ENCODE measurements at regions not wholly inside any gene's neighbourhood (a gene's known extent, or its start where the extent isn't known, plus 50 kb on each side); places are given as distances from the start of the nearest gene placed in this dataset.

GRCh38 chr5:27944471-27944870 is 906.1 kb upstream of the CDH9 start:
- no peak for TF ChIP-seq GATA3 (IDR thresholded peaks at IDR 0.05; ENCODE audit: low read depth, low read length)
- no peak for TF ChIP-seq GATA2 (IDR thresholded peaks at IDR 0.05; ENCODE audit: low read depth, low read length)
